ENCODE measurements at regions not wholly inside any gene's neighbourhood (a gene's known extent, or its start where the extent isn't known, plus 50 kb on each side); places are given as distances from the start of the nearest gene placed in this dataset.

- no peak overlapping the region for H3K27ac ChIP-seq (ENCODE audit: low read length)
- intact Hi-C loops (cut with micrococcal nuclease; ENCODE audit: unreplicated experiment) = no loop called here
- no peak overlapping the region for H3K4me3 ChIP-seq (ENCODE audit: low read depth in 2 of 2, low read length in 2 of 2)
- ATAC-seq (no peak), DNase-seq (ENCODE audit: low read depth, low spot score) (no peak)
- ChIA-PET POLR2A (no interaction called here), CTCF (no interaction called here)
- no peaks in the 10 kb centered on the region for H3K36me3 ChIP-seq (ENCODE audit: control insufficient read depth, insufficient read depth, low read length)
- no peaks in the 10 kb centered on the region for H3K27me3 ChIP-seq (ENCODE audit: control insufficient read depth, insufficient read depth, low read length)
- no peaks in the 10 kb centered on the region for H3K4me1 ChIP-seq (ENCODE audit: control insufficient read depth, insufficient read depth, low read length)
- in situ Hi-C loops (cut with HindIII; ENCODE audit: low pct_unique_long_range_greater_than_20kb, low sequenced_read_pairs) = no loop called here
- TF ChIP-seq TCF7L2 (IDR thresholded peaks at IDR 0.05; ENCODE audit: low read depth, low read length) (no peak), REST (IDR thresholded peaks at IDR 0.05; ENCODE audit: insufficient read depth in 1 of 2, low read depth in 2 of 2, low read length in 1 of 2) (no peak), SIN3A (IDR thresholded peaks at IDR 0.05; ENCODE audit: borderline replicate concordance, insufficient read depth, low read depth, low read length) (no peak), POLR2AphosphoS5 (IDR thresholded peaks at IDR 0.05; ENCODE audit: low read depth, low read length) (no peak)
- TF ChIP-seq, protein P1, sequence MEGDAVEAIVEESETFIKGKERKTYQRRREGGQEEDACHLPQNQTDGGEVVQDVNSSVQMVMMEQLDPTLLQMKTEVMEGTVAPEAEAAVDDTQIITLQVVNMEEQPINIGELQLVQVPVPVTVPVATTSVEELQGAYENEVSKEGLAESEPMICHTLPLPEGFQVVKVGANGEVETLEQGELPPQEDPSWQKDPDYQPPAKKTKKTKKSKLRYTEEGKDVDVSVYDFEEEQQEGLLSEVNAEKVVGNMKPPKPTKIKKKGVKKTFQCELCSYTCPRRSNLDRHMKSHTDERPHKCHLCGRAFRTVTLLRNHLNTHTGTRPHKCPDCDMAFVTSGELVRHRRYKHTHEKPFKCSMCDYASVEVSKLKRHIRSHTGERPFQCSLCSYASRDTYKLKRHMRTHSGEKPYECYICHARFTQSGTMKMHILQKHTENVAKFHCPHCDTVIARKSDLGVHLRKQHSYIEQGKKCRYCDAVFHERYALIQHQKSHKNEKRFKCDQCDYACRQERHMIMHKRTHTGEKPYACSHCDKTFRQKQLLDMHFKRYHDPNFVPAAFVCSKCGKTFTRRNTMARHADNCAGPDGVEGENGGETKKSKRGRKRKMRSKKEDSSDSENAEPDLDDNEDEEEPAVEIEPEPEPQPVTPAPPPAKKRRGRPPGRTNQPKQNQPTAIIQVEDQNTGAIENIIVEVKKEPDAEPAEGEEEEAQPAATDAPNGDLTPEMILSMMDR (IDR thresholded peaks at IDR 0.05) = no peak
- BruUV-seq (replicated peaks) = no TSS peak
- no peaks in the 10 kb centered on the region for H3K9me3 ChIP-seq (ENCODE audit: control insufficient read depth, insufficient read depth, low read depth, low read length)
Measured at GRCh38 chr13:53847502-53847901, 818.9 kb downstream of the OLFM4 start.

GRCh38 chr13:53848366-53848961 is 819.9 kb downstream of the OLFM4 start:
- in situ Hi-C loops (cut with HindIII; ENCODE audit: low pct_unique_long_range_greater_than_20kb, low sequenced_read_pairs) = no loop called here
- H3K36me3 ChIP-seq (ENCODE audit: control insufficient read depth, insufficient read depth, low read length) = no peaks in the 10 kb centered on the region
- no peaks in the 10 kb centered on the region for H3K27me3 ChIP-seq (ENCODE audit: control insufficient read depth, insufficient read depth, low read length)
- no peak for DNase-seq (ENCODE audit: low read depth, low spot score)
- no TSS peak for BruUV-seq (replicated peaks)
- intact Hi-C loops (cut with micrococcal nuclease; ENCODE audit: unreplicated experiment) = no loop called here
- no peak for TF ChIP-seq REST (IDR thresholded peaks at IDR 0.05; ENCODE audit: insufficient read depth in 1 of 2, low read depth in 2 of 2, low read length in 1 of 2)
- no peak for TF ChIP-seq TCF7L2 (IDR thresholded peaks at IDR 0.05; ENCODE audit: low read depth, low read length)
- TF ChIP-seq, protein P1 (IDR thresholded peaks at IDR 0.05) = no peak
- TF ChIP-seq SIN3A (IDR thresholded peaks at IDR 0.05; ENCODE audit: borderline replicate concordance, insufficient read depth, low read depth, low read length) = no peak
- TF ChIP-seq POLR2AphosphoS5 (IDR thresholded peaks at IDR 0.05; ENCODE audit: low read depth, low read length) = no peak
- H3K27ac ChIP-seq (ENCODE audit: low read length) = no peak overlapping the region
- H3K4me3 ChIP-seq (ENCODE audit: low read depth in 2 of 2, low read length in 2 of 2) = no peak overlapping the region
- no peaks in the 10 kb centered on the region for H3K9me3 ChIP-seq (ENCODE audit: control insufficient read depth, insufficient read depth, low read depth, low read length)
- H3K4me1 ChIP-seq (ENCODE audit: control insufficient read depth, insufficient read depth, low read length) = no peaks in the 10 kb centered on the region
- CTCF ChIA-PET = no interaction called here
- POLR2A ChIA-PET = no interaction called here
- no peak for ATAC-seq

Data from Panc1 (cell line).